Activated B cell treated with CpG ODN at 0.5 μM for 24 hours (primary cell): ENCODE measurements at regions not wholly inside any gene's neighbourhood (a gene's known extent, or its start where the extent isn't known, plus 50 kb on each side); places are given as distances from the start of the nearest gene placed in this dataset.

ENCODE experiments used
- ATAC-seq: fragments of 200-7000 bp; cut with Tn5 transposase; one replicate; pipeline ENCODE4 v1.10.0; 2021; ENCODE audit warnings: low read depth, mild to moderate bottlenecking, moderate library complexity
- CTCF ChIA-PET: fragments of 350-600 bp; sonication (Branson Sonifier 250); formaldehyde crosslinking; loops from one replicate; lab custom pipeline; 2021; ENCODE audit warnings: antibody characterized with exemption; lab: Charles Lee
- POLR2A ChIA-PET: fragments of 350-600 bp; sonication (Branson Sonifier 250); formaldehyde crosslinking; loops from one replicate; lab custom pipeline; 2021; ENCODE audit warnings: antibody characterized with exemption; lab: Charles Lee
- DNase-seq: peaks from one replicate; pipeline ENCODE4 v3.0.0; 2022
- H3K27ac Mint-ChIP-seq: one replicate; pipeline ENCODE4 v1.8.0; 2020; ENCODE audit warnings: mixed read lengths
- H3K27me3 Mint-ChIP-seq: one replicate; pipeline ENCODE4 v1.8.0; 2021; ENCODE audit warnings: mixed read lengths
- H3K36me3 Mint-ChIP-seq: one replicate; pipeline ENCODE4 v1.8.0; 2021; ENCODE audit warnings: low read depth, mixed read lengths
- H3K4me1 Mint-ChIP-seq: one replicate; pipeline ENCODE4 v1.8.0; 2021; ENCODE audit warnings: mixed read lengths
- H3K4me3 Mint-ChIP-seq: one replicate; pipeline ENCODE4 v1.8.0; 2020; ENCODE audit warnings: mild to moderate bottlenecking, mixed read lengths
- H3K9me3 Mint-ChIP-seq: one replicate; pipeline ENCODE4 v1.8.0; 2020; ENCODE audit warnings: mixed read lengths
- intact Hi-C: fragments of 100-400 bp; cut with micrococcal nuclease; formaldehyde crosslinking; loops from one replicate; pipeline ENCODE4 v1.15.1; 2024
- TF ChIP-seq, protein P1 (sequence below): fragments of 200-600 bp; IDR thresholded peaks from one replicate; pipeline ENCODE4 v1.8.0; 2022; ENCODE audit warnings: antibody characterized with exemption, mild to moderate bottlenecking

DNA sequence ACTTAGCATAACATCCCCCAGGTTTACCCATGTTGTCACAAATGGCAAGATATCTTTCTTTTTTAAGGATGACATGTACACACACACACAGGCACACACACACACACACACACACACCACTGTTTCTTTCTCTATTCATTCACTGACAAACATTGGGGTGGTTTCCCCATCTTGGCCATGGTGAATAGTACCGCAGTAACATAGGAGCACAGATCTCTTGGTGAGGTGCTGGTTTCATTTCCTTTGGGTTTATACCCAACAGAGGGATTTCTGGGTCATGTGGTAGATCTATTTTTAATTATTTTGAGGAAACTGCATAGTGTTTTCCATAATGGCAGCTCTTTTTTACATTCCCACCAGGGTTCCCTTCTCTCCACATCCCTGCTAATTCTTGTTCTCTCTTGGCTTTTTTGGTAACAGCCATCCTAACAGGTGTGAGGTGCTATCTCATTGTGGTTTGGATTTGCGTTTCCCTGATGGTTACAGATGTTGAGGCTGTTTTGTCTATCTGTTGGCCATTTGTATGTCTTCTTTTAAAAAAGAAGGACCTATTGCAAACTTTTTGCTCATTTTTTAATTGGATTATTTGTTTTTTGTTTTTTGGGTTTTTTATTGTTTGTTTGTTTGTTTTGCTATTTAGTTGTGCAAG lies 251.7 kb upstream of the IRS2 start:
- POLR2A ChIA-PET: no interaction called here
- CTCF ChIA-PET: no interaction called here
- H3K9me3 Mint-ChIP-seq: no peaks in the 10 kb centered on the region

DNA sequence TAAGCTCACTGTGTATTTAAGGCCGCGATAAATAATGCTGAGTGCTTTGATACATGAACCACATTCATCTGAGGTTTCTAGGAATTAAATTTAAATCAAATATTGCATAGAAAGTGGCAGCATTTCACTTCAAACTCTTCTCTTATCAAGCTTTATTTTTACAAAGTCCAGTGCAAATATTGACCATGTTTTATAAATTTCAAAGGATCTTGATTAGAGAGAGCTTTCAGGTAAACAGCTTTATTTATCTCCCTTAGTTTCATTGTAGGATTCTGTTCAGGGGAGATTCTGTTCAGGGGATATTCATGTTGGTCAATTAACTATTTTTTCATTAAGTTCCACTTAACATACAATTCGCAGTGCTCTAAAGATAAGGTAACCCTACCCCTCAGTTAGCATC lies 249.7 kb upstream of the IRS2 start:
- ATAC-seq: no peak
- TF ChIP-seq, protein P1, sequence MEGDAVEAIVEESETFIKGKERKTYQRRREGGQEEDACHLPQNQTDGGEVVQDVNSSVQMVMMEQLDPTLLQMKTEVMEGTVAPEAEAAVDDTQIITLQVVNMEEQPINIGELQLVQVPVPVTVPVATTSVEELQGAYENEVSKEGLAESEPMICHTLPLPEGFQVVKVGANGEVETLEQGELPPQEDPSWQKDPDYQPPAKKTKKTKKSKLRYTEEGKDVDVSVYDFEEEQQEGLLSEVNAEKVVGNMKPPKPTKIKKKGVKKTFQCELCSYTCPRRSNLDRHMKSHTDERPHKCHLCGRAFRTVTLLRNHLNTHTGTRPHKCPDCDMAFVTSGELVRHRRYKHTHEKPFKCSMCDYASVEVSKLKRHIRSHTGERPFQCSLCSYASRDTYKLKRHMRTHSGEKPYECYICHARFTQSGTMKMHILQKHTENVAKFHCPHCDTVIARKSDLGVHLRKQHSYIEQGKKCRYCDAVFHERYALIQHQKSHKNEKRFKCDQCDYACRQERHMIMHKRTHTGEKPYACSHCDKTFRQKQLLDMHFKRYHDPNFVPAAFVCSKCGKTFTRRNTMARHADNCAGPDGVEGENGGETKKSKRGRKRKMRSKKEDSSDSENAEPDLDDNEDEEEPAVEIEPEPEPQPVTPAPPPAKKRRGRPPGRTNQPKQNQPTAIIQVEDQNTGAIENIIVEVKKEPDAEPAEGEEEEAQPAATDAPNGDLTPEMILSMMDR: no peak
- ChIA-PET POLR2A (no interaction called here), CTCF (no interaction called here)
- H3K9me3 Mint-ChIP-seq: no peaks in the 10 kb centered on the region
- no peak overlapping the region for H3K4me3 Mint-ChIP-seq
- no peak overlapping the region for H3K27ac Mint-ChIP-seq
- no peaks in the 10 kb centered on the region for H3K4me1 Mint-ChIP-seq
- intact Hi-C loops: no loop called here
- H3K36me3 Mint-ChIP-seq: no peaks in the 10 kb centered on the region
- no peaks in the 10 kb centered on the region for H3K27me3 Mint-ChIP-seq
- no peak for DNase-seq

More for the DNA sequence above, 251.7 kb upstream of the IRS2 start:
- no peak for DNase-seq
- Mint-ChIP-seq H3K4me1 (no peaks in the 10 kb centered on the region), H3K27me3 (no peaks in the 10 kb centered on the region), H3K4me3 (no peak overlapping the region), H3K36me3 (no peaks in the 10 kb centered on the region), H3K27ac (no peak overlapping the region)
- no peak for ATAC-seq
- TF ChIP-seq, protein P1: no peak
- intact Hi-C loops: no loop called here

DNA sequence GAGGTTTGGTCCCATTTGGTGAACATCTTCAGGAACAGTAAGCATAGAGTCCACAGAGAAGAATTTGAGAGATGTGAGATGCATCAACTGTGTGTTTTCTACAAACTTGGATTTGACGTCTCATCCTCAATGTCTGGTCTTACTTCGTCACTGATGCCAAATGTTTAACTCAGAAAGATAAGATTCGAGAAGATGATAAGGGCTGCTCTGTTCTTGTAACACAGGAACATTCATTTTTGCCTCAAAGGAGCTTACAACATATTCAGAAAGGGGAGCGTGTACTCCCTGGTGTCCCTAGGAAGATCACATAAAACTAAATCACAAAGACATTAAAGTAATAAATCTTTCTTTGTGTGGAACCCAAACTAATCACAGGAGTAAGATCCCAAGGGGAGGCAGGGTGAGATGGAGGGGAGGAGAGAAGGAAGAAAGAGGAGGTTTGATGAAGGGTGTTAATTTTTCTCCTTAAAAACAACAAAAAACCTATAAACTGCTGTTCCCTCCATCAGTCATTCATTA lies 247.7 kb upstream of the IRS2 start:
- no peaks in the 10 kb centered on the region for H3K4me1 Mint-ChIP-seq
- TF ChIP-seq, protein P1: no peak
- H3K27me3 Mint-ChIP-seq: no peaks in the 10 kb centered on the region
- ChIA-PET POLR2A (no interaction called here), CTCF (no interaction called here)
- no peak overlapping the region for H3K4me3 Mint-ChIP-seq
- no peaks in the 10 kb centered on the region for H3K9me3 Mint-ChIP-seq
- ATAC-seq (no peak), DNase-seq (no peak)
- H3K27ac Mint-ChIP-seq: no peak overlapping the region
- intact Hi-C loops: no loop called here
- no peaks in the 10 kb centered on the region for H3K36me3 Mint-ChIP-seq

DNA sequence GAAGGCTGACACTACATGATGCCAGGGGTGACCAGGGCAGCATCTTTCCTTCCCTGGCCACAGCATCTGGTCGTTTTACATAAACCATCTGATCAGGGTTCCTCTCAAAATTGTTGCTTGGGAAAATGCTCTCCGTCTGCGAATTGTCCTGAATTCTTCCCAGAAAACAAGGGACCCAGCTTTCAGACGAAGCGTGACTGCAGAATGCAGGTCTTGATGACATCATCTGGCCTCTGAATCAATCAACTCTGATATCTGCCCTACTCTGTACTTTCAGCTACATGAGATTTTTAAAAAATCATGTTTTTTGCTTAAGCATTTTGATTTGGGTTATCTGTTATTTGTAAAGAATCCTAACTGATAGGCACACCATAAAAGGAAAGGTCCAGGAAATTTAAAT lies 246.6 kb upstream of the IRS2 start:
- Mint-ChIP-seq H3K4me3 (no peak overlapping the region), H3K4me1 (no peaks in the 10 kb centered on the region), H3K27ac (no peak overlapping the region), H3K27me3 (no peaks in the 10 kb centered on the region), H3K36me3 (no peaks in the 10 kb centered on the region), H3K9me3 (no peaks in the 10 kb centered on the region)
- DNase-seq: no peak
- CTCF ChIA-PET: no interaction called here
- TF ChIP-seq, protein P1: no peak
- intact Hi-C loops: no loop called here
- ATAC-seq: no peak
- POLR2A ChIA-PET: no interaction called here

DNA sequence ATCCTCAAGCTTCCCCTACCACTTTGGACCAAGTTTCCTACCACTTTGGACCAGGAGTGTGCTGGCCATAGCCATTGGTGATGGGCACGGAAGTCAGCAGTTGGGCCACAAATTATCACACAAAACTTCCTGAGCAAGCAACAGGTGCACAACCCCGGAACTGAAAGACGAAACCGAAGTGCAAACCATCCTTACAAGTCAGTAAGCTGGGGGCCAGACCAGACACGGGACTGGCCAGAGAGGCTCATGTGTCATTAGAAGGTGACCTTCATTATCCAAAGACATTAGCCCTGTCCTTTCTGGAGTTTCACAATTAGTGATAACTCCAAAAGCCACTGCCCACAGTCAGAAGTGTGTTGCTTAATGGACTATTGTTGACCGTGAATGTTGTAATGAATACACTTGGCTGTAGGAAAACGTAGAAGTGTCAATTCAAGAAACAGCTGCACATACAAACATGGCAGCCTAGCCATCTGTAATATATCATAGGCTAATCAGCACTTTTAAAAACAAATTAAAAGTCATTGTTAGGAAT lies 244.1 kb upstream of the IRS2 start:
- CTCF ChIA-PET: no interaction called here
- ATAC-seq (no peak), DNase-seq (no peak)
- H3K9me3 Mint-ChIP-seq: no peaks in the 10 kb centered on the region
- H3K4me3 Mint-ChIP-seq: no peak overlapping the region
- POLR2A ChIA-PET: no interaction called here
- intact Hi-C loops: no loop called here
- H3K36me3 Mint-ChIP-seq: no peaks in the 10 kb centered on the region
- TF ChIP-seq, protein P1: no peak
- H3K27ac Mint-ChIP-seq: no peak overlapping the region
- H3K27me3 Mint-ChIP-seq: no peaks in the 10 kb centered on the region
- no peaks in the 10 kb centered on the region for H3K4me1 Mint-ChIP-seq
